ENCODE measurements at regions not wholly inside any gene's neighbourhood (a gene's known extent, or its start where the extent isn't known, plus 50 kb on each side); places are given as distances from the start of the nearest gene placed in this dataset.
A peak's percentile ranks its signal among the peaks of the same experiment; 100 is the strongest.
"Not testable (repeated sequence)": the region's sequence is repeated elsewhere in the genome, so short reads cannot be mapped to it uniquely, and the experiment has no call there.

DNA sequence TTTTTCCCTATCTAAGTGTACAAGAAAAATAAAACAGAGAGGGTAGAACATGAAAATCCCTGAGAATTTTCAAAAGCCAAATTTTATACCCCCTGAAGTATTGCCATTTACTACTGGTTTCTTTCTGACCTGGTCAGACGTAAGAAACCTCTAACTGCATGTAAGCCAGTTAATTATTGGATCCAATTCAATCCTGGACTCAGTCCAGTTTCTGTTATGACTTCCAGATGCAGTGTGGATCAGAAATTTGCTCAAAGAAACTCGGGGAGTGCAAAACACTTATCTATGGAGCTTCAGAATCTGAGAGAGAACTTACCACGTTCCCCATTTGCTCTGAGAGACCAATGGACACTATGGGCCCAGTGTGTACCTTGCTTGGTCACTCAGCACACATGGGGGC lies 383.5 kb downstream of the KLHL4 start:
- DNase-seq (ENCODE audit: low read depth), result peak; percentile 0
- TF ChIP-seq, protein P1, sequence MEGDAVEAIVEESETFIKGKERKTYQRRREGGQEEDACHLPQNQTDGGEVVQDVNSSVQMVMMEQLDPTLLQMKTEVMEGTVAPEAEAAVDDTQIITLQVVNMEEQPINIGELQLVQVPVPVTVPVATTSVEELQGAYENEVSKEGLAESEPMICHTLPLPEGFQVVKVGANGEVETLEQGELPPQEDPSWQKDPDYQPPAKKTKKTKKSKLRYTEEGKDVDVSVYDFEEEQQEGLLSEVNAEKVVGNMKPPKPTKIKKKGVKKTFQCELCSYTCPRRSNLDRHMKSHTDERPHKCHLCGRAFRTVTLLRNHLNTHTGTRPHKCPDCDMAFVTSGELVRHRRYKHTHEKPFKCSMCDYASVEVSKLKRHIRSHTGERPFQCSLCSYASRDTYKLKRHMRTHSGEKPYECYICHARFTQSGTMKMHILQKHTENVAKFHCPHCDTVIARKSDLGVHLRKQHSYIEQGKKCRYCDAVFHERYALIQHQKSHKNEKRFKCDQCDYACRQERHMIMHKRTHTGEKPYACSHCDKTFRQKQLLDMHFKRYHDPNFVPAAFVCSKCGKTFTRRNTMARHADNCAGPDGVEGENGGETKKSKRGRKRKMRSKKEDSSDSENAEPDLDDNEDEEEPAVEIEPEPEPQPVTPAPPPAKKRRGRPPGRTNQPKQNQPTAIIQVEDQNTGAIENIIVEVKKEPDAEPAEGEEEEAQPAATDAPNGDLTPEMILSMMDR (IDR thresholded peaks at IDR 0.05; ENCODE audit: insufficient read depth, low read length), result no peak
- H3K4me3 ChIP-seq (ENCODE audit: low read depth, low read length), result no peak overlapping the region

DNA sequence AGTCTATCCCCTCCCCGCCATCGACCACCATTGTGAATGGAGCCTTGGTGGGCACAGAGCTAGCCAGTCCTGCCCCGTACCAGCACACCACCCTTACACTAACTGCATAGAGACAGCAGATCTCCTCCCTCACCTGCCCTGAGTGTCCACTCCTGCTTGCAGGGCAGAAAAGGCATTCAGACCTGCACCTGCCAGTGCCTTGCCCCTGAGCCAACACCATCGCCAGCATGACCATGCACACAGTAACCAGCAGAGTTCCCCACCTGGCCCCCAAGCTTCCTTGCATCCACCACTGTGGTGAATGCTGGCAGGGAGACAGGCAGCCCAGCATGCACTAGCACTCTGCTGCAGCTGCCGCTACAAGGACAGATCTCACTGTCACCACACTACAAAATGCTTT lies 397.1 kb downstream of the KLHL4 start:
- TF ChIP-seq, protein P1 (IDR thresholded peaks at IDR 0.05; ENCODE audit: insufficient read depth, low read length), result no peak
- DNase-seq (ENCODE audit: low read depth), result no peak
- no peak overlapping the region for H3K4me3 ChIP-seq (ENCODE audit: low read depth, low read length)

DNA sequence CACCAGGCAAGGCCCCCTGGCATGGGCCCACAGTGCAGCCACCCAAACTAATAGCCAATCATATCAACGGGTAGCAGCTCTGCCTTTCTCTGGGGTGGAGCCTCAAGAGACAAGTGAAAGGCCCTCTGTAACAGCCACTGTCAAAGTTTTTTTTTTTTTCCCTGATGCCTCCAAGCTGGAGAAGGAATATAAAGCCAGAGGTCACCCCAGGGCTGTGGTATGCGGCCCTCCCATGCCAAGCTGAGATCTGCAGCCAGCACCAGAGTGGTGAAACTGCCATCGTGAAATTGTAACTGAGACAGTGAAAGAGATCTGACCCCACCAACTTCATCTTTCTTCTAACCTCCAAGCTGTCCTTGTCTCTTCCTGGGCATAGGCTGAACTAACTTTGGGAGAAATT lies 407.0 kb downstream of the KLHL4 start:
- DNase-seq (ENCODE audit: low read depth), result no peak
- no peak overlapping the region for H3K4me3 ChIP-seq (ENCODE audit: low read depth, low read length)
- TF ChIP-seq, protein P1 (IDR thresholded peaks at IDR 0.05; ENCODE audit: insufficient read depth, low read length), result no peak

DNA sequence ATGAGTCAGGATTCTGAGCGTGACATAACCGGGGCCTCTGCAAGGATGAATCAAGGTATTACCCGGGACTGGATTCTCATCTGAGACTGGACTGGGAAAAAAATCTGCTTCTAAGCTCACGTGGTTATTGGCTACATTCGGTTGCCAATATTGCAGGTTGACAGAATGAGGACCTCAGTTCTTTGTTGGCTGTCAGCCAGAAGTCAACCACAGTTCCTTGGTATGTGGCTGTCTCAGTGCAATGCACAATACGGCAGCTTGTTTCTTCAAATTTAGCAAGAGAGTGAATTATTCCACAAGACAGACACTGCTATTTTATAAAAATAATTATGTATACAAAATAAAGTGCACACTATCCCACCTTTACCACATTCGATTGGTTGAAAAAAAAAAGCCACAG lies 424.2 kb downstream of the KLHL4 start:
- no peak overlapping the region for H3K4me3 ChIP-seq (ENCODE audit: low read depth, low read length)
- DNase-seq (ENCODE audit: low read depth), result no peak
- TF ChIP-seq, protein P1 (IDR thresholded peaks at IDR 0.05; ENCODE audit: insufficient read depth, low read length), result no peak

DNA sequence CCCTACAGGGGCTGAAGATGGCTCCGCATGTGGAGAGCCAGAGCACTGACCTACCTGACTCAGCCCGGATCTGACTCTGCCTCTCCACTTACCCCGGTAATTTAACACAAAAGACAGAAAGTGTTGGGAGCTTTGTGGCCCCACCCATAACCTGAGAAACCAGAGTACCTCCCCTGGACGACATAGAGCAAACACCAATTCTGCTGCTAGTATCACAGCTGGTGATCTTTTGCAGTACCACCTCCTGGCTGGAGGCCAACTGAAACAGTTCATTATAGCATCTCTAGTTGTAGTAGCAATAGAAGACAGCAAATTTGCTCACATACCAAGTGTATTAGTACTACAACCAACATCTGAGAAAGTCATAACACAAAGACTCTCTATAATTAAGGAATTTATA lies 443.9 kb downstream of the KLHL4 start:
- no peak overlapping the region for H3K4me3 ChIP-seq (ENCODE audit: low read depth, low read length)
- no peak for DNase-seq (ENCODE audit: low read depth)
- TF ChIP-seq, protein P1 (IDR thresholded peaks at IDR 0.05; ENCODE audit: insufficient read depth, low read length), result no peak

DNA sequence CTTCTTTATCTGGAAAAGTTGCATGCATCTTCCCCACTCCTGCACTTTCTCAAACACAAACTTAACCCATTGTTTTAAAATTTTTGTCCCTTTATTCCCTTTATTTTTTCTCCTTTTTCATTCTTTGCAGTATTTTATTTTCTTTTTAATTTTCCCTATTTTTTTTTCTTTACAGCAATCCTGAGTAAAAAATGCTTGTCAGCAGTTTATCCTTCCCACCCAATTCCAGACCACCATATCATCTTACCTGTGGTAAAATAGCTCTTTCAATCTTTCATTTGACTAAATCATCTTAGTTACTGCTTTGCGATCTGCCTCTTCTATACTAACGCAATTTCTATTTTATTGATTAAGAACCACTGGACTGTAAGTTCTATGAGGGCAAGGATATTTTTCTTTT lies 450.5 kb downstream of the KLHL4 start:
- TF ChIP-seq, protein P1 (IDR thresholded peaks at IDR 0.05; ENCODE audit: insufficient read depth, low read length), result no peak

DNA sequence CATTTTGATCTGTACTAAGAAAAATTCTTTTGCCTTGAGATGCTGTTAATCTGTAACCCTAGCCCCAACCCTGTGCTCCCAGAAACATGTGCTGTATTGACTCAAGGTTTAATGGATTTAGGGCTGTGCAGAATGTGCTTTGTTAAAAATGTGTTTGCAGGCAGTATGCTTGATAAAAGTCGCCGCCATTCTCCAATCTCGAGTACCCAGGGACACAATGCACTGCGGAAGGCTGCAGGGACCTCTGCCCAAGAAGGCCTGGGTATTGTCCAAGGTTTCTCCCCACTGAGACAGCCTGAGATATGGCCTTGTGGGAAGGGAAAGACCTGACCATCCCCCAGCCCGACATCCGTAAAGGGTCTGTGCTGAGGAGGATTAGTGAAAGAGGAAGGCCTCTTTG lies 454.5 kb downstream of the KLHL4 start:
- not testable (repeated sequence) for DNase-seq (ENCODE audit: low read depth); H3K4me3 ChIP-seq (ENCODE audit: low read depth, low read length)

More for the DNA sequence above, 450.5 kb downstream of the KLHL4 start:
- no peak overlapping the region for H3K4me3 ChIP-seq (ENCODE audit: low read depth, low read length)
- no peak for DNase-seq (ENCODE audit: low read depth)

Measured in fibroblast of the aortic adventitia (primary cell).